NCI-H1930 (cell line): ENCODE measurements at regions not wholly inside any gene's neighbourhood (a gene's known extent, or its start where the extent isn't known, plus 50 kb on each side); places are given as distances from the start of the nearest gene placed in this dataset.

ENCODE experiments used
- DNase-seq, 2 experiments: peaks; one replicate each; lab custom pipeline; 2025; lab: John Stamatoyannopoulos, UW

DNA sequence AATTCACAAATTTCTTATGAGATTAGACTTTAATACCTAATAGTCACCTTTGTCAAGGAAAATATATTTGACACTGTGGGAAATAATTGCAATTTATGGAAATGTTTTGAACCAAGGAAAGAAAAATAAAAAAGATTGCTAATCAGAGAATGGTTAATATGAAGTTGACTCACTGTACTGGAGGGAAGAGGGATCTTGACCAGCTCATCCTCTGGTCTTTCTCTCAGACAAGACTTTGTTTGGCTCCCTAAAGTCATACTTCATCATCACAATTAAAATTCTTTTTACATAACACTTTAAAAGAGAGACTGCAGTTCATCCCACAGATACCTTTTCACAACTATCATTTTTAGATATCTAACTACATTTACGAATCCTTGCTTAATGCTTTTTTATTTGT lies 538.5 kb upstream of the ZEB2 start:
- no peak for DNase-seq

DNA sequence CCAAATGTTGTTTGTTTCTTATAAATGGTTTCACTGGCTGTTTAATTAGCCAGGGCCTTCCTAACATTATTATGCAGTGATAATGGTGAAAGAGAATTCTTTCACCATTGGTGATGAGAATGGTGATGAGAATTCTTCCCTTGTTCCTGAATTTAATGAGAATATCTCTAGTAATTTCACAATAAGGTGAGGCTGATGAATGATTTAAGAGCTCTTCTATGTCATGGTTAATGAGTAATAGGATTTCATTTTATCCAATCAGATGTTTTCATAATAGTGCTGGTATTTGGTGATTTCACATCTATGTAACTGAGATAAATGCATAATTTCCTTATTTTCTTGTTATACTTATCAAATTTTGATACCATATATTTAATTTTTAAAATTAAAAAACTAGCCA lies 535.7 kb upstream of the ZEB2 start:
- DNase-seq, result no peak

DNA sequence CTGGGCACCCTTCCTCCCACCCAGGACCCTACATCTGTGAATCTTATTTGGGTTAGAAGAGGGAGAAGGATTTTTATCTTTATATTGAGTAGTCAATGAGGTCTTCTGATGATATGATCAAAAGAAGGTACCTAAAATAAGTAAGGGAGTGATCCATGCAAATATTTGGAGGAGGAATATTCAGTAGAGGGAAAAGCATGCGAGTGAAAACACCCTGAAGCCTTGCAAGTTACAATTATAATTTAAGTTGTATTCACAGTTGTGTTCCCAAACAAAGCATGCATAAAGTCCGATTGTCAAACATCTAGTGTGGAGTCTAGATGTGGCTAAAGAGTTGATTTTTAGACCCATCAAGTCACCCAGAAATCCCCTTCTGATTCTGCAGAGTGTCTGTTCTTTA lies 530.2 kb upstream of the ZEB2 start:
- no peak for DNase-seq

DNA sequence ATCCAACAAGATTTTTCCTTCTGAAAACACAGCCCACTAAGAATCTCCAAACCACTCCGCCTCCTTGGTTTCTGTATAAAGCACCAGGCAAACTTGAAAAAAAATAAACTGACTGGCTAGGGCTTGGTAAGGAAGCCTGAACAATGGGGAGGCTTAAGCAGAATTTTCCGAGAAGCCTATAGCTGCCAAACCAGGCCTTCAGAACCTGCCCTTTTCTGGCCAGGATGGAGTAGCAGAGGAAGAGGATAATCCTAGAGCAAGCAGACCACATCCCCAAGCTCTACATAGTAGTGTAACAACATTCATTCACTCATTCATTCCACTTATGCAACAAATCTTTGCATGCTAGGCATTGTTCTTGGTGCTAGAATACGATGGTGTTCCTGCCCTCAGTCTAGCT lies 529.6 kb upstream of the ZEB2 start:
- DNase-seq, result no peak

DNA sequence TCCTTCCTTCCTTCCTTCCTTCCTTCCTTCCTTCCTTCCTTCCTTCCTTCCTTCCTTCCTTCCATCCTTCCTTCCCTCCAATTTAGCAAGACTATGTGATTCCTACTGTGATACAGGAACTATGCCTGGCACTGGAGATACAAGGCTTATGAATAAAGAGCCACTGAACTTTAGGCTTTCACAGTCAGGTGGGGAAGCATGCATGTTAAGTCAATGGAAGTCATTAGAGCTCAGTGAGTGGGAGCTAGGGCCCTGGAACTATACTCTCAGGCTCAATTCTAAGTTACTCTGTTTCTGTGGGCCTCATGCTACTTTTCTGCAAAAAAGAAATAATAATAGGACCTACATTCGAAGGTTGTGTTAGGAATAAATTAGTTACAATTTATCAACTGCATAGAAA lies 527.6 kb upstream of the ZEB2 start:
- DNase-seq, result no peak

DNA sequence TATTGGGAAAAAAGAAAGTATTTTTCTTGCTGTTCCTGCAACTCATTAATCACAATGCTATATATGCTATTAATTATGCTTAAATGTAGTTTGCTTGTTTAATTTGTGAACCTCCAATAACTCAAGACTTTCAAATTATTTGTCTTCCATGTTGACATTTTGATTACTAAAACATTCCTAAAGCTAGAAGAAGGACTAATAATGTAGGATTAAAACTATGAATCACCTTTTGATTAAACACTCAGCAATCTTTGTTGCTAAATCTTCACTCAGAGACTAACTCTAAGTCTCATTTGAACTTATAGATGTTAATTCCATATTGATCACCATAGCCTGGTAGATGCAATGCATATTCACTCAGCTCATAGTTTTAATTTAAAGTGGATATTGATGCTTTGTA lies 524.6 kb upstream of the ZEB2 start:
- no peak for DNase-seq

DNA sequence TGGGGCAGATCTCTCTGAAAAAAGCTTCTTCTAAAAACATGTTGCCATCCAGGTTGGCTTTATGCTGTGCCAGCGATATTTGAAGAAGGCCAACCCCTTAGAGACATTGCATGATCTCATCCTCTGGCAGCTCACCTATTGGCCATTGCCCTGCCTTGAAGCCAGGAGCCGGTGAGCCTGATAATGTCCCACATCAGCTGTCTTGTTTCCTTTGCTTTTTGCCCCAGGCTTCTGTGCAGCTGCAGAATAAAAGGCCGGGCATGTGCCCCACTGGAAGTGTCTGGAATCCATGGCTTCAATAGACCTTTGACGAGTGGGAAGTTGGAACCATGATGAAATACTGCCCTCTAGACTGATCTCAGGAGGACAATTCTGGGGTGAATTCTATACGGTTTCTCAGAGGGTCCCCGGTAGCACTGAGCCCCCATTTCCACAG lies 523.5 kb upstream of the ZEB2 start:
- no peak for DNase-seq

DNA sequence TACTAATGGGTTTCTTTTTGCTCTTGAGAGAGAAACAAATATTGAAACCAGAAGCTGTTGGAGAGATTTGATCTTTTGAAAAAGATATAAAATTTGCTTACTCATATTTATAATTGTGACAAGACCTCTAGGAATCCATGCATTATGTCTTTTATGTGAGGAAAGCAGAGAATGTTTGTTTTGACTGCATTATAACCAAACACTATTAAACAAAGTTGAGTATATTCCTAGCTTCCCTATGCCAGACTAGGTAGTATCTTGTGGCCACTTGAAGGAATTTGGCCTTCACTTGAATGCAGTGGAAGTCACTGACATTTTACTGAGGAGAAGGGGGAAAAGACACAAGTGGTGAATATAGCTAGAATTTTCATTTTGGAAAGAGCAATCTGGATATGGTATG lies 521.8 kb upstream of the ZEB2 start:
- DNase-seq, result no peak

DNA sequence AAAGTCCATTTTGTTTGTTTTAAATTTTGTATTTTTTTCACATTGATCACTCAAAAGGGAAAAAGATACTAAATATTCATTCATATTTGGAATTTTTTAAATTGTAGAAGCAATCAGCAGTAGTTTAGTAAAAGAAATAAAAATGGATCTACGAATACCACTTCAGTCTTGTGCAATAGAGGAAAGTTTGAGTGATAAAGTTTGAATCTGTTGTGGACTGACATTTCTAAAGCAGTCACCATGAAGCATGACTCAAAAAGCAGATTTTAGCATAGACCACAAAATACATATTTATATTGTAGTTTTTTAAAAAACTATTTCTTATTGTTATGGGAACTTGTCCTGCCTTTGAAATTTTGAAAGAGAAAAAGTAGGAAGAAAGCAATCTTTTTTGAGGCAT lies 520.5 kb upstream of the ZEB2 start:
- DNase-seq, result no peak

DNA sequence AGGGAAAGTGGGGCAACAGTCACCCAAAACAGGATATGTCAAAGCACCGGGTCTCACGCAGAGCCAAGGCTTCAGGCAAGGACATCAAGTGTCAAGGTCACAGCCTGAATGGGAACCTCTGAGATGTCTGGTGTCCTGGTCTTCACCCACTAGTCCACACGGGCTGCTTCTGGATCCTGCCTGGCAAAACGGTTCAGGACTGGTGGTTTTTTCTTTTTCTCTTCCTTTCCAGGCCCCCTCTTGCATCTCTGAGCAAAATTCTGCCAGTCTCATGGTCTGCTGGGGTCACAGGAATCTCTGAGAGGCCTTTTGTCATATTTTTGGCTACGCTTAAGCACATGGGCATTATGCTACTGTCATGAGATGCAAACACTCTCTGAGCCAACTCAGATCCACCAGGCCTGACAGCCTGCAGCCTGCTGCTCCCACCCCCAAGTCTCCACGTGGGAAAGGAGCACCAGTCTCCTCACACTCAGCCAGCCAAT lies 518.2 kb upstream of the ZEB2 start:
- DNase-seq, result no peak

DNA sequence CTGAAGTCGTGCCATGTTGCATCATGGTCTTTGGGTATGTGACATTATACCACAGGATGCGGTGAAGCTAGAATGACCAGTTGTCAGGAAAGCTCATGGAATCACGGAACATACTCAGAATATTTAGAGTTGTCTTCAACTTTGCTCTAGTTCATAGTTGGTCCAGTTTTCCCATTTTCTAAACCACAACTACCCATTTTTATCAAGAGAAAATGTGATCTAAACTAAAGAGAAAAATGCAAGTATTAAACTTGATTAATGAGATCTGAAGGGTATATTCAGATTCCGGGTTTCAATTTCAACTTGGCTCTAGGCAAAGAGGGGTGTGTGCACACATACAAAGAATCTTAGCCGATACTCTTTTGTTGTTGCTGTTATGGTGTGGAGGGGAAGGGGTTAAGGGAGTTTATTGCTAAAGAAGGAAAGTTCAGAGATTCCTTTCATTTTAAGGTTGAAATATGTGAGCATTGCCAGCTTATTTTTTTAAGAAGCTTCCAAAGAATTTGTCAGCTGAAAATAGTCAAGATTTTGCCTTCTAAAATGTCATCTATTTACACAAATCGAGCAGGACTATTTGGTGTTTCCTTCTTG lies 516.6 kb upstream of the ZEB2 start:
- no peak for DNase-seq

DNA sequence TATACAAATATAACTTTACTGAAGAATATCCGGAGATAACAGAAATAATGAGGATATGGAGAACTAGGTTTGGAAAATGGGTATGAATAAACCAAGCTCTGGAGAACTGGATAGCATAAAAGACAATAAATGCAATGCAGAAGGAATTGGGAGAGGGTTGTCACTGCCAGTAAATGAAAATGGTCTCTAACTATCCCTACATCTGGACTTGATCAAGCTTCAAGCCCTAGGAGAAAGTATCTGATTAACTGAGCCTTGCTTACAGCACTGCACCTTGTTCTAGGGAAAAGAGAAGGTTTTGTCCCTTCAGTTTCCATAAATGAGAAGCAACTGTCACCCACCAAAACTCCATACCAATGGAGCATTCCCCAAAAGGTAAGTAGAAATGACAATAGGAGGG lies 514.6 kb upstream of the ZEB2 start:
- DNase-seq, result no peak

DNA sequence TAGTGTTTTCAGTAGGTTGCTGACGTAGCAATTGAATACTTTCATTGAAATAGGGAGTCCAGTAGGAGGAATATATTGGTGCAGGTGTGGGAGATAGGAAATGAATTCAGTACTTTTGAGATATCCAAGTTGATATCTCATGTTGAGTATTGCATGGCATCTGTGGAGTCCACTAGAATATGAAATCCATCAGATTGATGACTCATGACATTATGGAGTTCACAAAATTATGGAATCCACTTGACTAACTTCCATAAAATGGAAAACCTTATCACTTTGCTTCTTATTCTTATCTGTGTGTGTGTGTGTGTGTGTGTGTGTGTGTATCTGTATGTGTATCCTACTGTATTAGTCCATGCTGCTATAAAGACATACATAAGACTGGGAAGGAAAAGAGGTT lies 513.5 kb upstream of the ZEB2 start:
- no peak for DNase-seq

DNA sequence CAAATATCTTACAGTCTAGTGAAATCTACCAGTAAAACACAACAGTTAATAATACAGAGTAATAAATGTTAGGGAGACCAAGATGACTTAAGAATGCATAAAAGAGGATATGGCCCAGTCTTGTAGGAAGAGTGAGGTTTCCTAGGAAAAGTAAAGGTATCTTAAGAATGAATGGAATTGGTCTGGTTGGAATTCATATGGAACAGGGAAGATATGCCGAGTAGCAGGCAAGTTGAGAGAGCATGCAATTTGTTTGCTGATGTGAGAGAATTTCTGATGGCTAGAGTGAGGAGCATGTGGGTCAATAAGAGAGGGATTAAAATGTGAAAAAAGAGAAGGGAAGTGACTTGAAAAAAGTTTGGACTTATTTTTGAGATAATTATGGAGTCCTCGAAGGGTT lies 512.9 kb upstream of the ZEB2 start:
- no peak for DNase-seq

DNA sequence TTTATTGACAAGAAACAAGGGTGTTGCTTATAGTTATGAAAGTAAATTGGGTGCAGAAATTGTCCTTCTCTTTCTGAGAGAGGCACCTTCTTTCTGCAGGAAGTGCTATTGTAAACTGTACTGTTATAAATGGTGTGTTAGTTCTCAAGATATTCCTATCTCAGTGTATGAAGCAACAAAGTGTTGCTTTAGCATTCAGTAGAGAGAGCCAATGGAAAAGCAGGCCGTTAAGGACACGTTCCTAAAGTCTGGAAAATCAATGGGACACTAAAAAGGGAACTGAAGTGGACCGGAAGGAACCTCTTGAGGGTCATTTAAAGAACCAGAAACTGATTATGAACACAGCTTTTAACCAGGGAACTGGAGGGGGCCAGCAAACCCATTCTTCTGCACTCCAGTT lies 510.0 kb upstream of the ZEB2 start:
- DNase-seq, result no peak

DNA sequence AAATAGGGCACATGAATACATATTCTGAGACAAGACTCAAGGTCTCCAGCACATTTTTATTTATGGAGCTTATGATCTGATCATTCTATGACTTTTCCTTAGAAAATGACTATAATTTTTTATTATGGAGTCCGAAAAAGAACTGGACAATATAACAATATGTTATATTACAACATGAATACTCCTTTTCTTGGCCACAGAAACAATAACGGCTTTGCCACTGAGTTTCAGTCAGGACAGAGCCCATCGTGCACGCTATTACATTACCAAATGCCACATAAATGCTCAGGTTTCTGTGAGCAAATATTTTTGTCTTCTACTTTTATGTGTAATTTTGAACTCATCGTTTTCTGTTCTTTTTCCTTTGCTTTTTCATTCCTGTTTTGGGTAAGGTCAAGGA lies 509.2 kb upstream of the ZEB2 start:
- no peak for DNase-seq

DNA sequence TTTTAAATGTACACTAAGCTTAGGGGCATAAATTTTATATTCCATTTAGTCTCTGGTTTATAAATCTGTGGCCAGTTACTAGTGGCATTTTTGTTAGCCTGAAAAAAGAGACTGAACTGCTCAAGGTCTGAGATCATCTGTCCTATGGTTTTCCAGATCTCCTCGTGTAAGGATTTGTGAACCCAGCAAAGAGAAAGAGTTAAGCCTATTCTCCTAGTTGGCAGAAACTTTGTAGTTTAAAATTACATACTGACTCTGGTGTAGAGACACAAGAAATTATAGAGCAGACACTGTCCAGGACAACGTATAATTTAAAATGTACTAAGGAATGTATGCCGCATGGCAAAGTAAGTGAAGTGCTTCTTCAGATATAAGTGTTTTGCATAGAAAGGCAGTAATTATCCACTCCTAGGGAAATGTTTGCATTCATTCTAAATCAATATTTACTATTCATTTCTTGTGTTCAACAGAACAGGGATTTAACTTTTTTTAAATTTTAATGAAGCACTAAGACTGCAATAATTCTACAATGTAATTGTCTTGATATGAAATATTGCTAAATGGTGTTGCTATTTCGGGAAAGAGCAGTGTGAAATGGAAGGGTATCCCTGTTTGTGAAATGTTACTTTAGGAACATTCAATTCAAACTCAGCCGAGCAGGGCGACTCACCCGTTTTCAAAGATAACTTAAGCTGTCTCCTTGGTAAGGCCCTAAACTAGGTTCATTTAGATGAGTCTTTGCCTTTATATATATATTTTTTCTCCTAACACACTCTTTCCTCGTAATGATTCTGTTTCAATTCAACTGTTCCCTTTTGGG lies 508.4 kb upstream of the ZEB2 start:
- no peak for DNase-seq

DNA sequence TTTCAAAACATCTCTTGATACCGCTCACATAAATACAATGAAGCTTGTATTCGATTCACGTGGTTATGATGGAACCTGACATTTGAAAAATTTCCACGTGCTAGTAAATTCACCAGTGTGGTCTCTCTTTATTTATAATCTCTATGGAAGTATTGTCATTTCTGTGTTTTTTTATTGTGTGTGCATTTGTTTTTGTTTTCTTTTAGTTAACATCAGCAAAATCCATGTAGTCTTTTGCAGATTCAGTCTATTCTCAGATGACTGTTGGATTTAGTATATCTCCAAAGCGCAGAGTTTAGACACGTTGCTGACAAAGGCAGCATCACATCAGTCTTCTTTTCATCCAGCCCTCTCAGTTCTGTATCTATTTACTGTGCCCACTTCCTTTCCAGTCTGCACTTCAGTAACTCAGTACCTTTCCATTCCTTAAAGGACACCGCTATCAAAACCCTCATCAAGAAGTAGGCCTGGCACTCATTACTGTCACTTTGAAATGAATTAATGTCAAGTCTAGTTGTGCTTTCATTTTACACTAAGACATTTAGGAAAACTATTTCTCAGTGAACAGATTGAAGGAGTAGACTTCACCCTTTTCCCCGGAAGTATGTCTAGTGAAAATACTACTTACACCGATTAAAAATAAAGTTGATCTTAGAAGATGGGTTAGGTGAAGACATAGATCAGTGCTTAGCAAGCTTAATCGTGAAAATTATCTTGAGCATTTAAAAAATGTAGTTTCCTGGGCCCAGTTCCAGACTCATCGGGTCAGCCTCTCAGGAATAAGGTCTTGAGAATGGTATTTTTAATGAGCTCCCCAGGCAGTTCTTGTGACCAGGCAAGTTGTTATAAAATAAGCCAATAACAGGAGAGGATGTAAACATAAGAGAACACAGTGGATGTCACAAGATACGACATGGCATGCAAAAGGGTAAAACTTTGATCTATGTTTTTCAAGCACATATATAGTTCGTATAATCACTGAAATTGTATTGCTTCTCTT lies 506.8 kb upstream of the ZEB2 start:
- DNase-seq, result no peak

DNA sequence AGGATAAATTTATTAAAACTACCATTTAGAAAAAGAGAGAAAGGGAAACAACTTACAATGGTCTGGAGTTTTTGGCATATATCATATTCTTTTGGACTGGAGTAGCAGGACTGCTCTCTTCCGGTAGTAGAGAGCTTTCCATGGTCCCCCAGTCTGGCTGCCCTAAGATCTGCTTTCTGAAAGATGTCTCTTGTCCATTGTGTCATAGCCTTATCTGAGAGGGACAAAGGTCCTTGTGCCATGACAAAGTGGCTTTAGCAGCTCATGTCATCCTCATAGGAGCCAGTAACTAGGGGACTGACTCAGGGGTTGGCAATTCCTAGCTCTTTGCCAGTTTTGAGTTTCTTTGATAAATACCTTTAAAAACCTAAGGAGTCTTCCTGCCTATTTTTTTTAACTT lies 505.5 kb upstream of the ZEB2 start:
- no peak for DNase-seq

DNA sequence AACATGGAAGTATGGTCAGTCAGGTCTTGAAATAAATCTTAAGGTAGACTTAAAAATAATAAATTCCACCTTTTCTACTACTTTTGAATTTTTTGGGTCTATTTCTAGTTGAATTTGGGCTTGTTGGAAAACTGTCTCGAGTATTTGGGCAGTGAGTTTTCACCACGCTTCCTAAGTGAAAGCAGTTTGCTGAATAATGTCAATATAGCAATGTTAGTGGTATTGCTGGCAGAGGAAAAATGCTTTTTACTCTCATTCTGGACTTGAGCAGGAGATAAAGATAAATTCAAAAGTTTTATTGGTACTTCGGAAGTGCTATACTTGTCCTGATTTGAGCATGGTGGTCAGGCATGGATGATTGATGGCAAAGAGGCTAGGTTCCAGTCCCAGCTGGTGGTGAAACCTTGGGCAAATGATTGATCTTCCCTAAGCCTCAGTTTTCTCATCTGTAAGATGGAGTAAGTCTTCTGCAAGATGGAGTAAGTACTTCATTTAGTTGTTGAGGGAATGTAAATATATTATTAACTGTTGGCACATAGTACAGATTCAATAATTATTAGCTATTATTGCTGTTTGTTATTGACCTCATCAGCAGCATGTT lies 503.5 kb upstream of the ZEB2 start:
- DNase-seq, result no peak

DNA sequence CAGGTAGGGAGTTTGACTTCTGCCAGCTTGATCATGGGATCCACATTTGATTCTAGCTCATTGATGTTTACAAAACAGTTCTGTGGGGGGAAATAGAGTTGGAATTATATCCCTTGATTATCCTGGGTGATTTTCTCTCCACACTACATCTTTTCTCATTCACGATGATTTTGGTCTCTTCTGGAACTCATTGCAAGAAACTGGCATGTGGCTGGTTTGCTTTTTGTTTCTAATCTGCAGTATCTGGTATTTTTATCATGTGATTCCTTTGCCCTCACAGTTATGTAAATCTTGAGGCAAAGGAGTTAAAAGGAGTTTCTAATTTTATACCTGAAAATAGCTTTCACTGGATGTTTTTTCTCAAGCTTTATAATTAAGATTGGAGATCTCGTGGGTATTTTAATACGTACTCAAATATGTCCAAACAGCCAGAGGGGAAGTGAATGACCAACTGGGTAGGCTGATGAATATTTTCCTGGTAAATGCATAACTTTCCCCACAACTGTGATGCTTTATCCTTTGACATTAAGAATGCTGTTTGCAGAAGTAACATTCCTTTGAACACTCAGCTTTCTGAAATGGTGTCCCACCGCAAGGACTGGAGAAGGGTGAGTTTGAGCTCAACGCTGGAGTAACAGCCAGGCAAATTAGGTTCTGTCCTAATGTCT lies 502.9 kb upstream of the ZEB2 start:
- no peak for DNase-seq
